GM19324 (cell line): ENCODE measurements at regions not wholly inside any gene's neighbourhood (a gene's known extent, or its start where the extent isn't known, plus 50 kb on each side); places are given as distances from the start of the nearest gene placed in this dataset.
"Not testable (repeated sequence)": the region's sequence is repeated elsewhere in the genome, so short reads cannot be mapped to it uniquely, and the experiment has no call there.

Source experiments
- ATAC-seq: cut with Tn5 transposase; IDR thresholded peaks from one replicate; pipeline ENCODE4 v1.9.1; 2021; ENCODE audit warnings: mild to moderate bottlenecking, moderate library complexity; ENCODE audit not compliant: unreplicated experiment, low FRiP score

GRCh38 chr18:44552706-44553105 lies 128.0 kb upstream of the SETBP1 start:
- ATAC-seq, result no peak

GRCh38 chr18:44556296-44556695 lies 124.4 kb upstream of the SETBP1 start:
- no peak for ATAC-seq

GRCh38 chr18:44557616-44558151 lies 123.0 kb upstream of the SETBP1 start:
- no peak for ATAC-seq

- ATAC-seq, result no peak
These were observed 121.9 kb upstream of the SETBP1 start for GRCh38 chr18:44558767-44559166.

GRCh38 chr18:44562986-44563385 lies 117.7 kb upstream of the SETBP1 start:
- ATAC-seq, result no peak

- ATAC-seq, result no peak
These were observed 115.8 kb upstream of the SETBP1 start for GRCh38 chr18:44564922-44565321.

- ATAC-seq, result no peak
These were observed 112.3 kb upstream of the SETBP1 start for GRCh38 chr18:44568342-44568741.

GRCh38 chr18:44568986-44569385 lies 111.7 kb upstream of the SETBP1 start:
- ATAC-seq, result no peak

- no peak for ATAC-seq
These were observed 111.2 kb upstream of the SETBP1 start for GRCh38 chr18:44569391-44570055.

GRCh38 chr18:44579028-44579702 lies 101.5 kb upstream of the SETBP1 start:
- ATAC-seq, result no peak

- ATAC-seq, result no peak
These were observed 100.9 kb upstream of the SETBP1 start for GRCh38 chr18:44579745-44580144.

- ATAC-seq, result no peak
These were observed 100.5 kb upstream of the SETBP1 start for GRCh38 chr18:44580159-44580558.

GRCh38 chr18:44580782-44581181 lies 99.9 kb upstream of the SETBP1 start:
- ATAC-seq, result not testable (repeated sequence)

GRCh38 chr18:44582456-44582855 lies 98.2 kb upstream of the SETBP1 start:
- ATAC-seq, result no peak

GRCh38 chr18:44584900-44585299 lies 95.8 kb upstream of the SETBP1 start:
- ATAC-seq, result no peak

- no peak for ATAC-seq
These were observed 93.7 kb upstream of the SETBP1 start for GRCh38 chr18:44586782-44587524.

- no peak for ATAC-seq
These were observed 92.2 kb upstream of the SETBP1 start for GRCh38 chr18:44588508-44588907.

GRCh38 chr18:44589693-44590355 lies 90.9 kb upstream of the SETBP1 start:
- ATAC-seq, result no peak

GRCh38 chr18:44590956-44591670 lies 89.6 kb upstream of the SETBP1 start:
- no peak for ATAC-seq

- ATAC-seq, result no peak
These were observed 88.0 kb upstream of the SETBP1 start for GRCh38 chr18:44592639-44593038.
